Activated T-cell treated with anti-CD3 and anti-CD28 coated beads, Interleukin-2, amount 50 U/mL, for 48 hours (primary cell): ENCODE measurements at regions not wholly inside any gene's neighbourhood (a gene's known extent, or its start where the extent isn't known, plus 50 kb on each side); places are given as distances from the start of the nearest gene placed in this dataset.
A peak's percentile ranks its signal among the peaks of the same experiment; 100 is the strongest.

Experiments used
- DNase-seq, 2 experiments: peaks; one replicate each; pipeline ENCODE4 v3.0.0-alpha.2; 2020

- DNase-seq, result peak; percentile 74 to 76
Observed at GRCh38 chr1:234725177-234726132, 115.5 kb upstream of the IRF2BP2 start.

DNA sequence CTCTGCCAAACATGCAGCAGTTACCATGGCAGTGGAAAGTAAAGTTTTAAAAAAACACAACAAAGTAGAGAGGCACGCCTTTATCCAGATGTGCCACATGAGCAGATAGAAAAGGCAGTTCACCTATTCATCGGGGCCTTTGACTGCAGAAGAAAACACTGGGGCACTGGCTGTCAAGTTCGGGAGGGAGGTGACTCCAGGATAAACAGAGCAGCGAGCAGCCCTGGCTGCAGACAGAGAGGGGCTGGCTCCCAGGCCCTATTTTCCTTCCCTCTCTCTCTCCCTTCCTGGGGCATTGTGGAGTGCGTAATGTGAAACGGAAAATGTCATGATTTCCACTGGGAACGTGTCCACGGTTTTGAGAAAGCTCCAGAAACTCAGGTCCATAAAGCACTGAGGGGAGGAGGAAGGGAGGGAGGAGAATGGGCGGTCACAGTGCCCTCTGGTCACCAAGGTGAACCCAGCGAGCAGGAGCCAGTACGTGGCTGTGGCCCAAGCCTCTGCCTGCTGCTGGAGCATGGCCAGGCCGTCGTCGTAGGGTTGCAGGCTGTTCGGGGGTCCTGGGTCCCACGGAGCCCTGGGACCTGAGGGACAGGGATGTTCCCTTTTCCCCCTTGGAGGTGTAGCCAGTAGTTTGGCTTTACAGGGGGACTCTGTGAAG lies 114.7 kb upstream of the IRF2BP2 start:
- DNase-seq, result peak; percentile 58 to 60

GRCh38 chr1:234722904-234723720 lies 113.1 kb upstream of the IRF2BP2 start:
- DNase-seq, result peak; percentile 79 to 83

- DNase-seq, result no peak
Observed at GRCh38 chr1:234722270-234722704, 112.3 kb upstream of the IRF2BP2 start.

DNA sequence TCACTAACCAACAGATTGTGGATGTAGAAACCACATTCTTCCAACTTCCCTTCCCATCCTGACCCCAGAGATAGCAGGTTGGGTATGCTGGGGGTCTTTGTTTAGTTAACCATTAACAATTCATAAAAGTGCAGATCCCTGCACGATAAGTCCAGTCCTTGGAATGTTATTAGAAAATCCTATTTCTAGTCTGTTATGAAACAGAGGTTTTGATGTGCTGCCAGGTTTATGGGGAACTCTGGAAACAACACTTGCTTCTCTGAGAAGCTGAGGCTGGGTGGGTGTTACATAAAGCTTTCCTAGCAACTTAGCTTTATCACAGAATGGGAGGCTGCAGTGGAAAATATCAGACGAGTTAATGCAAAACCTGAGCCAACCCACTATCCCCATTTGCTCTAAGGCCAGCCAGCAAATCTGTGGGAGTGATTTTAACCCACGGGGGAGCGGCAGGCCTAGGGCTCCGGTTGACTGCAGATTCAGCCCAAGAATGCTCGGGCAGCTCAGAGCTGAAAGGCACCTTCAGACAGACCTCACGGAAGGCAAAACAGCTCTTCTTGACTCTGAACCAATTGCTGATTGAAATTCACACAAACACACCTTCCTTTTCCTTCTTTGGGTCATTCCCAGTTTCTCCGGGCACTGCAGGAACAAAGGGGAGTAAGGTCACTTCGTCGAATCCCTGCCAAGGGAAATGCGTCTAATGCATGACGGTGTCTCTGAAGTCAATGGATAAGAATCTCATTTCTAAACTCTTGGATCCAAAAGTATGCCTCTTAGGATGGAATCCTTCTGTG lies 111.7 kb upstream of the IRF2BP2 start:
- no peak for DNase-seq

DNA sequence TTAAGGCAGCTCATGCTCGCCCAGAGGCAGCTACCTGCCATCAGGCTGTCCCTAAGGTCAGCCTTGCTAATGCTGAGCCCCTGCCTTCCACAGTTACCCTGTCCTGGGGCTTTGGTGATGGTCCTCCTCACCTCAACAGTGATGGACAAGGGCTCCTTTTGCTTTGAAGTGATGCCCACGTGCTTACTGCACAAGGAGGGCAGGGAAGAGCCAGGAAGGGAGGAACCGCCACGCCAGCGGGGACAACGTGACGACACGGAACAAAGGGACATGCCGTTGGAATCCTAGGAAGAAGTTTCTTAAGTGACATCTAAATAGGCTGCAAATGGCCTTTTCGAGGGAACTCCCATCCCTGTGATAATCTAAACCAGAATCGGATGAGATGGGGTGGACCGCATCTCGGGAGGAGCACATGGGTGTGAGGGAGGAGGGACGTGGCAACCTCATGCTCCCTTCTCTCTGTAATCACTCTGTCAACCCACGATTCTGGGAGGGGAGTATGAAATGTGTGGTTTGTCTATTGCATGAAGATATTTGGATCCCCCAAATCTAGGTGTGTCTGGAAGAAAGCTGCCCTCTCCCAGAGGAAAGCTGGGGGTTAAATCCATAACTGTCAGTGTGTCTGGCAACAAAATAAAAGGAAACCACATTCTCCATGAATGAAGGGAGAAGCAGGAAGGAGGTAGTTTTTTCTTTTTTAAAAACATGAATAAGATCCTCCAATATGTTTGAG lies 110.9 kb upstream of the IRF2BP2 start:
- DNase-seq, result no peak

DNA sequence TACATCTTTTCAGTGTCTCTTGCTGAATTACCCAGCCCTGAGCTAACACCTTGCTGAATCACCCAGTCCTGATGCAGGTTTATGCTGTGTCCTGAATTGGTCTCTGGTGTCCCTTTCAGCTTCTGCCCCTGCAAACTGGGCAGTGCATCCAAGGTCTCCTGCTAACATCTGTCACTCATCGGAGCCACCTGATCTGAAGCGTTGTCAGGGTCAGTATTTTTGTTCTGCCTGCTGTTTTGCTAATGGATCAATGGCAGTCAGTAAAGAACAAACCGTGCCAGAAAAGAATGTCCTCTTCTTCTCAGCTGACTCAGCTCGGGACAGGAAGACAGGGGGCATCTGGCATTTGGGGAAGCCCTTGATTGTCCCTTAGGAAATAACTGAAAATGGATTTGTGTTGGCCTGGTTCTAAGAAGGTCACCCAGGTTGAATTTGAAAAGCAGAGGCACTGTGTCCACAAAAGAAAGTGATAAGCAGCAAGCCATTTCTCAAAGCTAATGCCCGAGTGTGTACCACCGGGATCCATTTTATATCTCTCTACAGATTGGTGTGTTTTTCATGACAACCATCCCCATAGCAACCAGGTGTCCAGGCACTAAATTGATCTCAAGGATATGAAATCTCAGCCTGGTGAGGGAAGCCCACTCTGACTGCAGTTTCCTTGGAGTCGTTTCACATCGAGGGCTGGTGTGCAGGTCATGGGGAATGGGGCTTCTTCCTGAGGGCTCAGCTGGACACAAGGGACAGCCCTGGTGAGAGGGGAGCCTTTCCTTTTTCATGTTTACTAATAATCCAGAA lies 109.7 kb upstream of the IRF2BP2 start:
- DNase-seq, result no peak

- DNase-seq, result no peak
Observed at GRCh38 chr1:234718496-234719453, 108.8 kb upstream of the IRF2BP2 start.

DNA sequence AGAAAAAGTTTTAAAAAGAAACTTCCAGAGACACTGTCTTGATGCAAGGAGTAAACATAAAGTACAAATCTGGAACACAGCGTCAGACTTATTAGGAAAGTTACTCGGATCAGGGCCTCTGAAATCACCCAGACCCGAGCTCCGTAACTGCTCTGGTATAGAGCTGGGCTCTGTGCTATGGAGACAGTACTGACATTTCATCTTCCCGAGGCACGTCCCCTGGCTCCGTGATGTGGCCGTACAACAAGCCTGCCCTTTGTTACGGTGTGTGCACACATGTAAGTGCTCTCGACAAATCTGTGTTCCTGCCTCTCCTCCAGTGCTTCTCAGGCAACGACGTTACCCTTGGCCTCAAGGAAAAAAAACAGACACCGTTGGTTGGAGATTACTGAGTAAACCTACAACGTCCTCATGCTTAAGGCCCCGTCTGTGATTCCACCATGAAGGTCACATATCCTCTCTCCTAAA lies 107.0 kb upstream of the IRF2BP2 start:
- DNase-seq, result no peak

DNA sequence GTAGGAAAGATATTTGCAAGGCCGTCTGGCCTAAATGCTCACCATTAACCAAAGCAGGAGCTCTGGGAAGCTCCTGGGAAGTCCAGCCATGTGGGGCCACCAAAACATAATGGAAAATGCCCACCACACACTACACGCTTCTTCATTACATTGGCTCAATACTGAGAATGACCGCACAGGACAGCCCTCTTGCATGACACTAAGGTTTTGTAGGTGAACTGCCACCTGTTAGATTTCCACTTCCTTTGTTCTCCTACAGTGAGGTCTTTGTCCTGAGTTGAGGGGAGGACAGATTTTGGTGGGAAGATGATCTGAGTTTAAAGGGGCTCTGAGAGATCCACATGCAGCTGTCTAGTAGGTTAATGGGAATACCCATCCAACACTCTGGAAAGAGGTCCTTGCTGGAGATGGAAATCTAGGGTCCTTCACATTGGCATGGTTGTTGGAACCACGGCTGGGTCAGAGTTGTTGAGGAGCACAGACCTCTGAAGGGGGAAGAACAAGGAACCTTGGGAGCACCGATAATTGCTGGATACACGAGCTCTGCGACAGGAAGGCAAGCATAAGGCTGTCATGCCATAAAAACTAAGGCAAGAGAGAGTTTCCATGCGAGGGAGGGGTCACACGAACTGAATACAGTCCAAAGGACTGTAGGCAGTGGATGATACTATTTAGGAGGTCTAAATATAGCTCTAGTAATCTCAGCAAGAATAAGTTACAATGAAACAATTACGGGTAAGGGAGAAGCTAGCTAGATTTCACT lies 105.5 kb upstream of the IRF2BP2 start:
- no peak for DNase-seq

GRCh38 chr1:234713859-234714258 lies 103.9 kb upstream of the IRF2BP2 start:
- DNase-seq, result no peak

GRCh38 chr1:234713440-234713839 lies 103.5 kb upstream of the IRF2BP2 start:
- DNase-seq, result no peak

DNA sequence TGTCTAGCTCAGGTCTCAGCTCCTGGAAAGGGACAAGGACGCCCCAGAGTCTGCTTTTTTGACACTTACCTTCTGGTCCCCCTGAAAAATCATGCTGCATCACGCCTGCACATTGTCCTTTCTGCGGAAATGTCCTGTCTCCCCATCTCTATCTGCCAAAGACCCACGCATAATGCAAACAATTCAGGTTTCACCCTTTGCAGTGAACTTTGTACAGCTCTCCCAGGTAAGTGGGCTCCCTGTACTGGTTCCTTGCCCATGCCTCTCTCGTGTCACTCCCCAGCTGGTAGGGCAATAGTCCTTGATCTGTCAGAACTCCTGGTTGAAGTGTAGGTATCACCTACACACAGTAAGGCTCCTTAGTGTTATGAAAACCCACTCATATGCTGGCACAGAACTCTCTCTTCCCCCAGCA lies 102.9 kb upstream of the IRF2BP2 start:
- DNase-seq, result no peak

GRCh38 chr1:234710936-234711724 lies 101.2 kb upstream of the IRF2BP2 start:
- DNase-seq, result no peak

DNA sequence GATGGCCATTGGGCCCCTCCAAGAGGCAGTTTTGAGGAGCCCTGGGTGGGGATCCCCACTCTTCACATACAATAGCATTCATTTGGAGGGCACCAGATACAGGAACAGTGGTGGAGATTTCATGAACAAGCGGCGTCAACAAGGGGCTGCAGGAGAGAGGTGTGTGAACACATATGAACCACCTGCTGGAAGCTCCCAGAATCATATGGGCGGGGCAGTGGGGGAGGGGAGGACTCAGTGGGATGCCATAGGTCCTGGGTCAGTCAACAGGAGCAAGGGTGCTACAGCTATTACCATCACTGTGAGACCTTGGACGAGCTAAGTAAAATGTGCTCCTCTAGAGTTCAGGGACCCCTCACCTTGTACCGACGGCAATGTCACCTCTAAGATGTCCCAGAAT lies 100.4 kb upstream of the IRF2BP2 start:
- no peak for DNase-seq

DNA sequence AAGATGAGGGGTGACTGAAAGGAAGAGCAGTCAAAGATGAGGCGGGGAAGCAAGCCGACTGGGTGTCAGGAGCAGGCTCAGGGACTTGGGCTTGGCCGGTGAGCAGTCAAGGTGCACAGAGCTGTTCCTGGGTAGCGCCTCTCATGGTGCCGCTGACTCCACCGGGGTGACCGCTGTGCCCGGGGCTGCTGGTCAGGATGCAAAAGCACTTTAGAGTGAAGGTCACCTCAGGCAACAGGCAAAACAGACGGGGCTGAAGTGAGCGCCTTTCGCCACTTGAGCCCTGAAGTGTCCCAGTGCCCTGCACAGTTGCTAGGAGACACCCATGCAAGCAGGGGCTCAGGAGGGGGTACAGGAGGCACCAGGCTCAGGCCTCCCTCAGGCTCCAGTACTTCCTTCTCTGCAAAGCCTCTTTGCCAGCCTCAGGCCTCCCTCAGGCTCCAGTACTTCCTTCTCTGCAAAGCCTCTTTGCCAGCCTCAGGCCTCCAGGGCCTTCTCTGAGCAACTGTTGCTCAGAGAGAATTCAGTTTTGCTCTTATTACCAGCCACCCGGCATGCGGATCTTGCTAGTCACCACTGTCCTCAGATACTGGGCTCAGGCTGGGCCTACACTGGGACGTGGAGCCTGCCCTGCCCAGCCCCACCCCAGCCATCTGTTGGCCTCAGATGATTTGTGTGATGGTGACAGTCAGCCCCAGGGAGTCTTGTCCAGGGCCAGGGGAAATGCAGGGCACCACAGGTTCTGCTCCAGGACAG lies 99.7 kb upstream of the IRF2BP2 start:
- no peak for DNase-seq
